ENCODE measurements at regions not wholly inside any gene's neighbourhood (a gene's known extent, or its start where the extent isn't known, plus 50 kb on each side); places are given as distances from the start of the nearest gene placed in this dataset.

DNA sequence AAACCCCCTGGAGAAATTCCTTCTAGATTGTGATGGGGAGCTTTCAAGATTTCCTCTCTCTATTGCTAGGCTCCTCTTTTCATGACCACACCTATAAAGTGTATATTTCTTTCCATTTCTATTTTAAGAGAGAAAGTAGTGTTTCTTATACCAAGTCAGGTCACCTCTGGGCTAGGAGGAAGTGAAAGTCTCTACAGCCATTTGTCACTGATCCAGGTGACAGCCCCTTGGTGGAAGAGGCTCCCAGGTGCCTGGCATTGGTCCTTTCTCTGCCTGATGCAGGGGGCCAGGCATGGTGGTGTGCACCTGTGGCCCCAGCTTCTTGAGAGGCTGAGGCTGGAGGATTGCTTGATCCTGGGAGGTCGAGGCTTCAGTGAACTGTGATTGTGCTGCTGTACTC lies 64.7 kb downstream of the DHCR7 start:
- Histone ChIP-seq H3K4me3 (ENCODE audit: insufficient read length, low read depth) (no peak overlapping the region), H3K9me3 (ENCODE audit: insufficient read depth, low read length) (peaks cover 15% of the 10 kb centered on the region; the same call in 1 of the 2 replicates), H3K4me1 (ENCODE audit: insufficient read depth, insufficient read length) (no peaks in the 10 kb centered on the region), H3K9ac (ENCODE audit: insufficient read length, low read depth) (no peak overlapping the region), H3K36me3 (ENCODE audit: insufficient read depth, insufficient read length, low read length) (no peaks in the 10 kb centered on the region), H3K27me3 (ENCODE audit: insufficient read depth, insufficient read length) (peaks cover 6% of the 10 kb centered on the region)
- TF ChIP-seq SUZ12 (IDR thresholded peaks at IDR 0.05; ENCODE audit: extremely low read depth, insufficient read depth, insufficient read length): no peak
- TF ChIP-seq YY1 (IDR thresholded peaks at IDR 0.05; ENCODE audit: insufficient read depth, insufficient read length): no peak
- TF ChIP-seq ZNF274 (IDR thresholded peaks at IDR 0.05; ENCODE audit: low read depth, low read length): no peak
- no peak for DNase-seq (ENCODE audit: low read depth, low spot score)

DNA sequence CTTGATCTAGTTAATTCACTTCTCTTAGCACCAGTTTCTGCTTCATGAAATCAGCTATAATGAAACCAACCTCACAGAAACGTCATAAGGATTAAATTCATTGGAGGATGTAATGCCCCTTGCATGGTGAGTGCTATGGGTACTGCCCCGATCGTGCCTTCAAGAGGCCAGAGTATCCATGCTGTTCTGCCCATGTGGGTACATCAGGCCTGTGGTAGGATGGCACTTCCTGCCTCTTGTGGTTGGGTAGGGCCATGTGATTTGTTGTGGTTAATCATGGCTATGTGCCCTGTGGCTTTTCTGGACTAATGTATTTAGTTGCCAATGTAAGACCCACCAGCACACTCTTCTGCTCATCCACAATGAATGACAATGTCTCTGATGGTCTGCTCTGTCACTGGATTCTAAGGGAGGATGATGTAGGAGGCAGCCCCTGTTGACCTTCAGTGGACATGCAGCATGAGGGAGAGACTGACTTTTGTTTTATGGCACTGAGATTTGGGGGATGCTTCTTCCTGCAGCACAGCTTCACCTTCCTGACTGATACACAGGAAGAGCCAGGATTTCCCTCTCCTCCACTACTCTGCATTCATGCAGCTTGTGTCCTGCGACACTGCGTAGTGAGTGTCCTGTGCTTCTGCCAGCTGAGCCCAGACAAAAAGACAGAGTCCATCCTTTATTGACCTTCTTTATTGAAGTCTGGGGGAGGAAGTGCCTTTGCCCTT lies 66.2 kb downstream of the DHCR7 start:
- Histone ChIP-seq H3K27me3 (ENCODE audit: insufficient read depth, insufficient read length) (peaks cover 6% of the 10 kb centered on the region), H3K9ac (ENCODE audit: insufficient read length, low read depth) (no peak overlapping the region)

DNA sequence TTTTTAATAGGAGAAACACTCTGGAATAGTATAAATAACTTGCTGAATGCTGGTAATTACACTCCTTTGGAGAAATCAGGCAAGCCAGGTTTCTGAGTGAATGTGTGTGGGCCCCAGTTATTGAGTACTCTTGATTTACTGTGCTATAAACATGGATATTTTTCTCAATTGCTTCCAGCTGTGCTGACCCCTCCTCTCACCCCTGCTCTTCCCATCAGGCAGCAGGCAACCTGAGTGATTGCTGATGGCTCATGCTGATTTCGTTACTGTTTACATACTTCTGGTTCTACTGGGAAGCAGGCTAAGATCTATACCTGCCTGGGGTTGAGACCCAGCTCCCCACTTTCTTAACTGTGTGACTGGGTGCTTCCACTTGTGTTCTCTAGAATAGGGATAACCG lies 68.5 kb downstream of the DHCR7 start:
- H3K9me3 ChIP-seq (ENCODE audit: insufficient read depth, low read length): no peaks in the 10 kb centered on the region
- no peak overlapping the region for H3K9ac ChIP-seq (ENCODE audit: insufficient read length, low read depth)
- H3K4me1 ChIP-seq (ENCODE audit: insufficient read depth, insufficient read length): no peaks in the 10 kb centered on the region
- no peak for DNase-seq (ENCODE audit: low read depth, low spot score)
- TF ChIP-seq SUZ12 (IDR thresholded peaks at IDR 0.05; ENCODE audit: extremely low read depth, insufficient read depth, insufficient read length) (no peak), YY1 (IDR thresholded peaks at IDR 0.05; ENCODE audit: insufficient read depth, insufficient read length) (no peak), ZNF274 (IDR thresholded peaks at IDR 0.05; ENCODE audit: low read depth, low read length) (no peak)
- H3K36me3 ChIP-seq (ENCODE audit: insufficient read depth, insufficient read length, low read length): no peaks in the 10 kb centered on the region
- peaks cover 6% of the 10 kb centered on the region for H3K27me3 ChIP-seq (ENCODE audit: insufficient read depth, insufficient read length)
- H3K4me3 ChIP-seq (ENCODE audit: insufficient read length, low read depth): no peak overlapping the region

More for the DNA sequence above, 66.2 kb downstream of the DHCR7 start:
- TF ChIP-seq YY1 (IDR thresholded peaks at IDR 0.05; ENCODE audit: insufficient read depth, insufficient read length): no peak
- TF ChIP-seq SUZ12 (IDR thresholded peaks at IDR 0.05; ENCODE audit: extremely low read depth, insufficient read depth, insufficient read length): no peak
- TF ChIP-seq ZNF274 (IDR thresholded peaks at IDR 0.05; ENCODE audit: low read depth, low read length): no peak
- H3K4me1 ChIP-seq (ENCODE audit: insufficient read depth, insufficient read length): no peaks in the 10 kb centered on the region
- no peak for DNase-seq (ENCODE audit: low read depth, low spot score)
- 0 out of 2 replicates have a peak, but pooled peaks cover under 1% of the 10 kb centered on the region for H3K9me3 ChIP-seq (ENCODE audit: insufficient read depth, low read length)
- H3K36me3 ChIP-seq (ENCODE audit: insufficient read depth, insufficient read length, low read length): no peaks in the 10 kb centered on the region
- no peak overlapping the region for H3K4me3 ChIP-seq (ENCODE audit: insufficient read length, low read depth)

- H3K36me3 ChIP-seq (ENCODE audit: insufficient read depth, insufficient read length, low read length): no peaks in the 10 kb centered on the region
- H3K9me3 ChIP-seq (ENCODE audit: insufficient read depth, low read length): no peaks in the 10 kb centered on the region
- DNase-seq (ENCODE audit: low read depth, low spot score): no peak
- no peaks in the 10 kb centered on the region for H3K27me3 ChIP-seq (ENCODE audit: insufficient read depth, insufficient read length)
- no peak overlapping the region for H3K4me3 ChIP-seq (ENCODE audit: insufficient read length, low read depth)
- peaks cover 7% of the 10 kb centered on the region for H3K4me1 ChIP-seq (ENCODE audit: insufficient read depth, insufficient read length)
- H3K9ac ChIP-seq (ENCODE audit: insufficient read length, low read depth): no peak overlapping the region
- TF ChIP-seq YY1 (IDR thresholded peaks at IDR 0.05; ENCODE audit: insufficient read depth, insufficient read length) (no peak), SUZ12 (IDR thresholded peaks at IDR 0.05; ENCODE audit: extremely low read depth, insufficient read depth, insufficient read length) (no peak), ZNF274 (IDR thresholded peaks at IDR 0.05; ENCODE audit: low read depth, low read length) (no peak)
Observed at GRCh38 chr11:71373791-71374454, 74.3 kb downstream of the DHCR7 start.

DNA sequence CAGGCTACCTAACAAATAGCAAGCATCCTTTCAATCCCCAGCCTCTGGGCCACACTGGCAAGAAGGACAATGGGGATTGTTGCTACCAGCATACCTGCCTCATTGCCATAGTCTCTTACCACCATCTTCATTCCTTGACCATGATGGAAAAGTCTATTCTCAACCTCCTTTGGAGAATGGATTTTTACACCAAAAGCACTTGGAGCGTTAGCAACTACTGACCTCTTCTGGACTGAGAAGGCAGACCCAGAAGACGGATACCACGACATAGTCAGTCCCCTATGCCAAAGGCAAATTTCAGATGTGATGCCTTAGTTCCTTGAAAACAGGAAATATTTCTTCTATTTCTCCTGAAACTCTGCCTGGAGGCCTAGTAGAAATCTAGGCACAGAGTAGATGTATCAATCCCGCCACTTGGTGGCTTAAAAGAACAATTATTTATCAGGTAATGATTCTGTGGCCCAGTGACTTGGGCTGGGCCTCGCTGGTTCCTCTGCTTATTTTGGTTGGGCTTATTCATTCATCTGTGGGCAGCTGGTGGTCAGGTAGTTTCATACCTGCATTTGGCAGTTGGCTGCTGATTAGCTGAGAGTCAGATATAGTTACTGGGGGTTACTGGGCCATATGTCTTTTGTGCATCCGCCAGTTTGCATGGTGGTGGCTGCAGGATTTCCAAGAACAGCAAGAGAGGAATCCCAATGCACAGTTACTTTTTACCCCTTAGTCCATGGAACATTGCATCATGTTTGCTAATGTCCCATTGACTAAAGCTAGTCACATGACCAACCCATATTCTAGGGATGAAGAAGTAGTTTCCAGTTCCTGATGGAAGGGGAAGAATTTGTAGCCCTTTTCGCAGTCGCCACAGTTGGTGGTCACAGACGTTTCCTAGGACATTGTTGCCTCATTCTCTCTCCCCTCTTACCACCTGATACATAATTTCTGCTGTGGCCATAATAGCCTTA lies 75.2 kb downstream of the DHCR7 start:
- DNase-seq (ENCODE audit: low read depth, low spot score): peak; percentile 15
- H3K36me3 ChIP-seq (ENCODE audit: insufficient read depth, insufficient read length, low read length): no peaks in the 10 kb centered on the region
- TF ChIP-seq SUZ12 (IDR thresholded peaks at IDR 0.05; ENCODE audit: extremely low read depth, insufficient read depth, insufficient read length): no peak
- TF ChIP-seq YY1 (IDR thresholded peaks at IDR 0.05; ENCODE audit: insufficient read depth, insufficient read length): no peak
- no peak for TF ChIP-seq ZNF274 (IDR thresholded peaks at IDR 0.05; ENCODE audit: low read depth, low read length)
- no peak overlapping the region for H3K4me3 ChIP-seq (ENCODE audit: insufficient read length, low read depth)
- H3K27me3 ChIP-seq (ENCODE audit: insufficient read depth, insufficient read length): no peaks in the 10 kb centered on the region
- peaks cover 7% of the 10 kb centered on the region for H3K4me1 ChIP-seq (ENCODE audit: insufficient read depth, insufficient read length)
- no peaks in the 10 kb centered on the region for H3K9me3 ChIP-seq (ENCODE audit: insufficient read depth, low read length)
- no peak overlapping the region for H3K9ac ChIP-seq (ENCODE audit: insufficient read length, low read depth)

DNA sequence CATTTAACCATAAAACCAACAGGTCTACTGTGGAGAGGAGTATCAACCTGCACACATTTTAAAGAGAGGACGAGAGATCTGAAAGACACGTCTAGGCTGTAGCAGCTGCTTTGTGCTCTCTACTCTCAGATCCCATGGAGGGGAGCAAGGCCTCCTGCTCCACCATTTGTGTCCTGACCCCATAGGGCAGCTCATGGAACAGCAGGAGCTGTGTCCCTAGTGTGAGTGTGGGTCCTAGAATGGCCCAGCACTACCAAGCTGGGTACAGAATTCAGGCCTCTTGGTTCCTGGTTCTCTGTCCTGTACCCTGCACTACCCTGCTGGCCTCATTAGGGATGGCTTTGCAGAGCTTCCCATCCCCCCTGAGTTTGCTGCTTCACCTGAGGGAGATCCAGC lies 76.5 kb downstream of the DHCR7 start:
- no peak for DNase-seq (ENCODE audit: low read depth, low spot score)
- H3K27me3 ChIP-seq (ENCODE audit: insufficient read depth, insufficient read length): no peaks in the 10 kb centered on the region
- H3K9me3 ChIP-seq (ENCODE audit: insufficient read depth, low read length): no peaks in the 10 kb centered on the region
- H3K9ac ChIP-seq (ENCODE audit: insufficient read length, low read depth): no peak overlapping the region
- H3K4me3 ChIP-seq (ENCODE audit: insufficient read length, low read depth): no peak overlapping the region
- TF ChIP-seq ZNF274 (IDR thresholded peaks at IDR 0.05; ENCODE audit: low read depth, low read length) (no peak), SUZ12 (IDR thresholded peaks at IDR 0.05; ENCODE audit: extremely low read depth, insufficient read depth, insufficient read length) (no peak), YY1 (IDR thresholded peaks at IDR 0.05; ENCODE audit: insufficient read depth, insufficient read length) (no peak)
- H3K36me3 ChIP-seq (ENCODE audit: insufficient read depth, insufficient read length, low read length): no peaks in the 10 kb centered on the region
- peaks cover 7% of the 10 kb centered on the region for H3K4me1 ChIP-seq (ENCODE audit: insufficient read depth, insufficient read length)

Data from NT2/D1 (cell line).